PFSK-1 (cell line): ENCODE measurements at regions not wholly inside any gene's neighbourhood (a gene's known extent, or its start where the extent isn't known, plus 50 kb on each side); places are given as distances from the start of the nearest gene placed in this dataset.

Experiments
- SIN3A ChIP-seq: IDR thresholded peaks from 2 replicates; pipeline ENCODE4 v1.6.1; 2012; ENCODE audit warnings: mild to moderate bottlenecking, low read length, moderate library complexity, borderline replicate concordance; ENCODE audit not compliant: insufficient read depth
- TAF1 ChIP-seq: IDR thresholded peaks from 2 replicates; pipeline ENCODE4 v1.6.1; 2012; ENCODE audit warnings: low read length, control low read depth, borderline replicate concordance; ENCODE audit not compliant: insufficient read depth
- TF ChIP-seq, protein P1 (sequence below), 2 experiments: IDR thresholded peaks; 2 replicates each; pipeline versions ENCODE4 v1.6.1 to v1.8.0; 2011 to 2012; ENCODE audit warnings: low read depth in 2 of 2, low read length in 2 of 2, control low read depth in 1 of 2, inconsistent platforms in 1 of 2, mild to moderate bottlenecking in 1 of 2, moderate library complexity in 1 of 2; ENCODE audit not compliant: insufficient read depth in 1 of 2

DNA sequence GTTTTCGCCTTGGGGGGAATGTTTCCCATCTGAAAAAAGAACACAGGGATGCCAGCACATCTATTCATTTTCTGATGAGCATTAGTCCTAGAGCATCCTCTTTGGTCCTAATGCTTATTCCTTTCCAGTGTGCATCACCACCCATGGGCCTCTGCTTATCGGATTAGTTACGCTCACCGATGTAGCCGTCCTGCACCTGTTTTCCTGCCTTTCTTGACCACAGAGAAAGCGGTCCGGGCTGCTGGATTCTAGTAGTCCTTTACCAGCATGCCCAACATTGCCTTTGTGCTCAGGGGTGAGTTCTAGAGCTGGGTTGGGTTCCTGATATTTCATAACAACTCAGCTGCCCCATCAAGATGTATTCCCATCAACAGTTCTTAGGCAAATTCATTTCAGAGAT, 2084.5 kb upstream of the C9orf72 start:
- TF ChIP-seq TAF1 (no peak), SIN3A (no peak)
- TF ChIP-seq, protein P1, sequence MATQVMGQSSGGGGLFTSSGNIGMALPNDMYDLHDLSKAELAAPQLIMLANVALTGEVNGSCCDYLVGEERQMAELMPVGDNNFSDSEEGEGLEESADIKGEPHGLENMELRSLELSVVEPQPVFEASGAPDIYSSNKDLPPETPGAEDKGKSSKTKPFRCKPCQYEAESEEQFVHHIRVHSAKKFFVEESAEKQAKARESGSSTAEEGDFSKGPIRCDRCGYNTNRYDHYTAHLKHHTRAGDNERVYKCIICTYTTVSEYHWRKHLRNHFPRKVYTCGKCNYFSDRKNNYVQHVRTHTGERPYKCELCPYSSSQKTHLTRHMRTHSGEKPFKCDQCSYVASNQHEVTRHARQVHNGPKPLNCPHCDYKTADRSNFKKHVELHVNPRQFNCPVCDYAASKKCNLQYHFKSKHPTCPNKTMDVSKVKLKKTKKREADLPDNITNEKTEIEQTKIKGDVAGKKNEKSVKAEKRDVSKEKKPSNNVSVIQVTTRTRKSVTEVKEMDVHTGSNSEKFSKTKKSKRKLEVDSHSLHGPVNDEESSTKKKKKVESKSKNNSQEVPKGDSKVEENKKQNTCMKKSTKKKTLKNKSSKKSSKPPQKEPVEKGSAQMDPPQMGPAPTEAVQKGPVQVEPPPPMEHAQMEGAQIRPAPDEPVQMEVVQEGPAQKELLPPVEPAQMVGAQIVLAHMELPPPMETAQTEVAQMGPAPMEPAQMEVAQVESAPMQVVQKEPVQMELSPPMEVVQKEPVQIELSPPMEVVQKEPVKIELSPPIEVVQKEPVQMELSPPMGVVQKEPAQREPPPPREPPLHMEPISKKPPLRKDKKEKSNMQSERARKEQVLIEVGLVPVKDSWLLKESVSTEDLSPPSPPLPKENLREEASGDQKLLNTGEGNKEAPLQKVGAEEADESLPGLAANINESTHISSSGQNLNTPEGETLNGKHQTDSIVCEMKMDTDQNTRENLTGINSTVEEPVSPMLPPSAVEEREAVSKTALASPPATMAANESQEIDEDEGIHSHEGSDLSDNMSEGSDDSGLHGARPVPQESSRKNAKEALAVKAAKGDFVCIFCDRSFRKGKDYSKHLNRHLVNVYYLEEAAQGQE (IDR thresholded peaks at IDR 0.05; ENCODE audit: insufficient read depth in 1 of 2, low read depth in 2 of 2, low read length in 2 of 2) = no peak
